Urothelium cell line (cell line): ENCODE measurements at regions not wholly inside any gene's neighbourhood (a gene's known extent, or its start where the extent isn't known, plus 50 kb on each side); places are given as distances from the start of the nearest gene placed in this dataset.
"Not testable (repeated sequence)": the region's sequence is repeated elsewhere in the genome, so short reads cannot be mapped to it uniquely, and the experiment has no call there.

Experiments
- DNase-seq: peaks from one replicate; pipeline ENCODE4 v3.0.0; 2011; ENCODE audit warnings: low spot score, mixed read lengths
- FAIRE-seq: peaks from 2 replicates; lab custom pipeline; 2011; peaks lifted over from hg19 to GRCh38; lab: Jason Lieb, UNC

GRCh38 chr5:154593796-154594195, 115.8 kb upstream of the HAND1 start:
- DNase-seq (no peak), FAIRE-seq (no peak)

- FAIRE-seq (no peak), DNase-seq (no peak)
Observed at GRCh38 chr5:154593071-154593470, 115.0 kb upstream of the HAND1 start.

GRCh38 chr5:154590093-154590724, 112.2 kb upstream of the HAND1 start:
- DNase-seq (no peak), FAIRE-seq (no peak)

GRCh38 chr5:154589511-154589910, 111.5 kb upstream of the HAND1 start:
- no peak for DNase-seq

GRCh38 chr5:154588833-154589425, 110.9 kb upstream of the HAND1 start:
- DNase-seq, FAIRE-seq: not testable (repeated sequence)

More at GRCh38 chr5:154589511-154589910, 111.5 kb upstream of the HAND1 start:
- no peak for FAIRE-seq

GRCh38 chr5:154588091-154588774, 110.2 kb upstream of the HAND1 start:
- no peak for FAIRE-seq
- DNase-seq, result no peak

- FAIRE-seq, result no peak
Observed at GRCh38 chr5:154587123-154588026, 109.3 kb upstream of the HAND1 start.

GRCh38 chr5:154583671-154584177, 105.7 kb upstream of the HAND1 start:
- peak; percentile 73 for FAIRE-seq
- peak; percentile 73 for DNase-seq

More at GRCh38 chr5:154587123-154588026, 109.3 kb upstream of the HAND1 start:
- no peak for DNase-seq

GRCh38 chr5:154580422-154580821, 102.4 kb upstream of the HAND1 start:
- no peak for FAIRE-seq
- no peak for DNase-seq

- no peak for FAIRE-seq
- no peak for DNase-seq
Observed at GRCh38 chr5:154577416-154577815, 99.4 kb upstream of the HAND1 start.

- FAIRE-seq, result no peak
- DNase-seq, result no peak
Observed at GRCh38 chr5:154576429-154576806, 98.4 kb upstream of the HAND1 start.

- DNase-seq, result peak; percentile 10
- FAIRE-seq, result no peak
Observed at GRCh38 chr5:154575546-154576428, 97.8 kb upstream of the HAND1 start.

GRCh38 chr5:154573011-154573410, 95.0 kb upstream of the HAND1 start:
- no peak for DNase-seq
- no peak for FAIRE-seq

GRCh38 chr5:154571325-154572035, 93.5 kb upstream of the HAND1 start:
- no peak for FAIRE-seq
- DNase-seq, result no peak

- no peak for FAIRE-seq
- DNase-seq, result no peak
Observed at GRCh38 chr5:154570572-154571324, 92.7 kb upstream of the HAND1 start.

GRCh38 chr5:154568589-154568988, 90.6 kb upstream of the HAND1 start:
- DNase-seq (no peak), FAIRE-seq (no peak)

- DNase-seq, result no peak
- FAIRE-seq, result no peak
Observed at GRCh38 chr5:154567155-154567554, 89.1 kb upstream of the HAND1 start.

GRCh38 chr5:154566146-154566680, 88.2 kb upstream of the HAND1 start:
- FAIRE-seq (no peak), DNase-seq (no peak)
